ENCODE measurements at regions not wholly inside any gene's neighbourhood (a gene's known extent, or its start where the extent isn't known, plus 50 kb on each side); places are given as distances from the start of the nearest gene placed in this dataset.

DNA sequence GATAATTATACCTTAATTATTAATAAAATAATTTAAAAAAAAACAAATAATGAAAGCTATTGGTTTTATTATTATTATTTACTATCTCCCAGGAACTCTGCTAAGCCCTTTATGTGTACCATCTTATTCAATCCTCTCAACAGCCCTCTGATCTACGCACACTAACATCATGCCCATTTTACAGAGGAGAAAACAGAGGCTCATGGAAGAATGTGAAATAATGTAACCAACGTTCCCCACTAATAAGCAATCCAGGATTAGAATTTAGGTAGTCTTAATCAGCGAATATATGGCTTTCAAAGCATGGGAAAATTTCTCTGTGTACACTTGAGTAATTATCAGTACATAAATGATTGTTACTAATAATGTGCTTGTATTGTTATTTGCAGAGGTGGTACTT lies 89.0 kb downstream of the MAFB start:
- H2AFZ ChIP-seq (ENCODE audit: low read depth, low read length): no peak overlapping the region
- BruUV-seq (replicated peaks): no TSS peak
- no peaks in the 10 kb centered on the region for H4K20me1 ChIP-seq (replicated peaks; ENCODE audit: control insufficient read depth, extremely low read depth, insufficient read depth, low read length)
- no peaks in the 10 kb centered on the region for H3K36me3 ChIP-seq (ENCODE audit: control insufficient read depth in 2 of 2, extremely low read depth in 1 of 2, insufficient read depth in 2 of 2, low read length in 2 of 2)
- H3K9me1 ChIP-seq (replicated peaks; ENCODE audit: control insufficient read depth, extremely low read depth, insufficient read depth, low read length): no peaks in the 10 kb centered on the region
- POLR2A ChIA-PET: no interaction called here
- no peak for TF ChIP-seq EZH2 (IDR thresholded peaks at IDR 0.05; ENCODE audit: borderline replicate concordance, low read depth, low read length, severe bottlenecking)
- TF ChIP-seq GATA2 (IDR thresholded peaks at IDR 0.05; ENCODE audit: insufficient read depth, insufficient read length, low read depth, low read length): no peak
- TF ChIP-seq MYC (IDR thresholded peaks at IDR 0.05; ENCODE audit: low read depth, low read length): no peak
- no peak for TF ChIP-seq POLR2A (IDR thresholded peaks at IDR 0.05; ENCODE audit: low read depth, low read length)
- no peak for TF ChIP-seq FOS (IDR thresholded peaks at IDR 0.05; ENCODE audit: borderline replicate concordance, insufficient read depth, low read length)
- TF ChIP-seq JUN (IDR thresholded peaks at IDR 0.05; ENCODE audit: borderline replicate concordance, insufficient read depth, insufficient read length, low read depth): no peak
- TF ChIP-seq POLR2AphosphoS5 (IDR thresholded peaks at IDR 0.05; ENCODE audit: insufficient read depth, low read depth, low read length): no peak
- TF ChIP-seq, protein P1, sequence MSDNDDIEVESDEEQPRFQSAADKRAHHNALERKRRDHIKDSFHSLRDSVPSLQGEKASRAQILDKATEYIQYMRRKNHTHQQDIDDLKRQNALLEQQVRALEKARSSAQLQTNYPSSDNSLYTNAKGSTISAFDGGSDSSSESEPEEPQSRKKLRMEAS (IDR thresholded peaks at IDR 0.05; ENCODE audit: insufficient read depth, insufficient read length): no peak
- TF ChIP-seq, protein P2, sequence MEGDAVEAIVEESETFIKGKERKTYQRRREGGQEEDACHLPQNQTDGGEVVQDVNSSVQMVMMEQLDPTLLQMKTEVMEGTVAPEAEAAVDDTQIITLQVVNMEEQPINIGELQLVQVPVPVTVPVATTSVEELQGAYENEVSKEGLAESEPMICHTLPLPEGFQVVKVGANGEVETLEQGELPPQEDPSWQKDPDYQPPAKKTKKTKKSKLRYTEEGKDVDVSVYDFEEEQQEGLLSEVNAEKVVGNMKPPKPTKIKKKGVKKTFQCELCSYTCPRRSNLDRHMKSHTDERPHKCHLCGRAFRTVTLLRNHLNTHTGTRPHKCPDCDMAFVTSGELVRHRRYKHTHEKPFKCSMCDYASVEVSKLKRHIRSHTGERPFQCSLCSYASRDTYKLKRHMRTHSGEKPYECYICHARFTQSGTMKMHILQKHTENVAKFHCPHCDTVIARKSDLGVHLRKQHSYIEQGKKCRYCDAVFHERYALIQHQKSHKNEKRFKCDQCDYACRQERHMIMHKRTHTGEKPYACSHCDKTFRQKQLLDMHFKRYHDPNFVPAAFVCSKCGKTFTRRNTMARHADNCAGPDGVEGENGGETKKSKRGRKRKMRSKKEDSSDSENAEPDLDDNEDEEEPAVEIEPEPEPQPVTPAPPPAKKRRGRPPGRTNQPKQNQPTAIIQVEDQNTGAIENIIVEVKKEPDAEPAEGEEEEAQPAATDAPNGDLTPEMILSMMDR (IDR thresholded peaks at IDR 0.05; ENCODE audit: extremely low read depth in 1 of 2, insufficient read depth in 1 of 2, low read depth in 1 of 2, low read length in 2 of 2): no peak
- H3K4me1 ChIP-seq (ENCODE audit: control insufficient read depth, extremely low read depth, insufficient read depth, low read length): no peaks in the 10 kb centered on the region
- DNase-seq (ENCODE audit: low read depth, low spot score) (no peak), FAIRE-seq (no peak)
- H3K27me3 ChIP-seq (ENCODE audit: control insufficient read depth in 2 of 2, insufficient read depth in 2 of 2, low read length in 2 of 2): peaks cover 0 to 3% of the 10 kb centered on the region in 2 experiments
- H3K4me3 ChIP-seq (replicated peaks in 1 of 3; ENCODE audit: insufficient read depth in 1 of 3, low read depth in 1 of 3, low read length in 3 of 3): no peak overlapping the region
- CTCF ChIA-PET: no interaction called here
- H3K79me2 ChIP-seq (ENCODE audit: control insufficient read depth, insufficient read depth, low read length): no peaks in the 10 kb centered on the region
- intact Hi-C loops (cut with micrococcal nuclease) (no loop called here), dilution Hi-C loops (cut with MboI; ENCODE audit: extremely low pct_ligation_motif_present, low sequenced_read_pairs) (no loop called here)
- H3K9me3 ChIP-seq (replicated peaks; ENCODE audit: control insufficient read depth, insufficient read depth, low read length): no peaks in the 10 kb centered on the region
- no peak overlapping the region for H3K27ac ChIP-seq (ENCODE audit: insufficient read depth, low read depth, low read length)
- H3K4me2 ChIP-seq (ENCODE audit: insufficient read depth, low read length): no peak overlapping the region
- no peak overlapping the region for H3K9ac ChIP-seq (replicated peaks; ENCODE audit: extremely low read depth, insufficient read depth, low read length)
